ENCODE measurements at regions not wholly inside any gene's neighbourhood (a gene's known extent, or its start where the extent isn't known, plus 50 kb on each side); places are given as distances from the start of the nearest gene placed in this dataset.

DNA sequence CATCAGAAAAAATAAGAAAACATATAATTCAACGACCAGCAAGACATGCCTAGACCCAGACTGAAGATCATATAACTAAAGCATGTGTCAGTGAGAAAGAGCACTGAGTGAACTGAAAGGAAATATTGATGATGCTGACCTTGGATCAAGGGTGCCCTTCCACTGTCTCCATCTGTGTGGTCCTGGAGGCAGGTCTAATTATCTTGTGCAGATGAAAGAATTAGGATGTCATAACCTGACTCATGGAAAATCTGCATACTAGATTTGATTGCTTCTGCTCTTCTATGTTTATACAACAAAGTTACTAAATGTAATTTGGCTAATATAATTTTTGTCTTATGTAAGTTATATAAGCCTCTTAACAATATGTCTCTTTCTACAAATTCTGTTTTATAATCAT lies 264.6 kb upstream of the TGFBR2 start:
- TF ChIP-seq, protein P1, sequence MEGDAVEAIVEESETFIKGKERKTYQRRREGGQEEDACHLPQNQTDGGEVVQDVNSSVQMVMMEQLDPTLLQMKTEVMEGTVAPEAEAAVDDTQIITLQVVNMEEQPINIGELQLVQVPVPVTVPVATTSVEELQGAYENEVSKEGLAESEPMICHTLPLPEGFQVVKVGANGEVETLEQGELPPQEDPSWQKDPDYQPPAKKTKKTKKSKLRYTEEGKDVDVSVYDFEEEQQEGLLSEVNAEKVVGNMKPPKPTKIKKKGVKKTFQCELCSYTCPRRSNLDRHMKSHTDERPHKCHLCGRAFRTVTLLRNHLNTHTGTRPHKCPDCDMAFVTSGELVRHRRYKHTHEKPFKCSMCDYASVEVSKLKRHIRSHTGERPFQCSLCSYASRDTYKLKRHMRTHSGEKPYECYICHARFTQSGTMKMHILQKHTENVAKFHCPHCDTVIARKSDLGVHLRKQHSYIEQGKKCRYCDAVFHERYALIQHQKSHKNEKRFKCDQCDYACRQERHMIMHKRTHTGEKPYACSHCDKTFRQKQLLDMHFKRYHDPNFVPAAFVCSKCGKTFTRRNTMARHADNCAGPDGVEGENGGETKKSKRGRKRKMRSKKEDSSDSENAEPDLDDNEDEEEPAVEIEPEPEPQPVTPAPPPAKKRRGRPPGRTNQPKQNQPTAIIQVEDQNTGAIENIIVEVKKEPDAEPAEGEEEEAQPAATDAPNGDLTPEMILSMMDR (IDR thresholded peaks at IDR 0.05; ENCODE audit: control extremely low read depth, extremely low read depth, low read depth, missing control alignments) = no peak
- ChIA-PET CTCF (no interaction called here), POLR2A (no interaction called here)
- DNase-seq (ENCODE audit: extremely low spot score) = no peak

DNA sequence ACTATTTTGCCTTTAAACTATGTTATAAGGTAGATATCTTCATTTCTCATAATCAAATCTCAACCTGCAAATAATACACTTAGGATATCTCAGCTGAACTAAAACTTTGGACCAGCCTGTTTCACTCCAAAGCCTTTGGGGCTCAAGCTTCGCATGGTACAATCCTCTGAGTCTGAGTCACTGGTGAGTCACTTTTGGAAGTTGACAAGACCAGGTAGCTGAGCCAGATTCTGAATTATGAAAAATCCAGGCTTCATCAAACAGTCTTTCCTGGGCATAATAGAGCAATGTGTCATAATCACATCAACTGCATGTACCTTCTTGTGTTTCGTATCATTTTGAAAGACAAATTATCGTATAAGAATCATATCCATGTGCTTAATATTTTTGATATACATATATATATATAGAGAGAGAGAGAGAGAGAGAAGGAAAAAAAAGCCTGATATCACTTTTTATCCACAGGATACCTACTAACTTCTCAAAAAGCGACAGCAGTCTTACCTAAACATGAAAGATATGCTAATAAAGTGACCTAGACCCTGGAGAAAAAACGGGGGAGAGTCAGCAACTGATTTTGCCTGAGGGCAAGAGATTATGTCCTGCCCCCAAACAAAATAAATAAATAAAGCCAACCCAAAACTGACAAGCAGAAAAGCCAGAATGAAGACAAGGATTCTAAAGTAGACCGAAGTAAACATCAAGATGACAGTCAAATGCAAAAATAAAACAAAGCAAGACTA lies 263.9 kb upstream of the TGFBR2 start:
- CTCF ChIA-PET = no interaction called here
- TF ChIP-seq, protein P1 (IDR thresholded peaks at IDR 0.05; ENCODE audit: control extremely low read depth, extremely low read depth, low read depth, missing control alignments) = no peak
- POLR2A ChIA-PET = no interaction called here
- no peak for DNase-seq (ENCODE audit: extremely low spot score)

DNA sequence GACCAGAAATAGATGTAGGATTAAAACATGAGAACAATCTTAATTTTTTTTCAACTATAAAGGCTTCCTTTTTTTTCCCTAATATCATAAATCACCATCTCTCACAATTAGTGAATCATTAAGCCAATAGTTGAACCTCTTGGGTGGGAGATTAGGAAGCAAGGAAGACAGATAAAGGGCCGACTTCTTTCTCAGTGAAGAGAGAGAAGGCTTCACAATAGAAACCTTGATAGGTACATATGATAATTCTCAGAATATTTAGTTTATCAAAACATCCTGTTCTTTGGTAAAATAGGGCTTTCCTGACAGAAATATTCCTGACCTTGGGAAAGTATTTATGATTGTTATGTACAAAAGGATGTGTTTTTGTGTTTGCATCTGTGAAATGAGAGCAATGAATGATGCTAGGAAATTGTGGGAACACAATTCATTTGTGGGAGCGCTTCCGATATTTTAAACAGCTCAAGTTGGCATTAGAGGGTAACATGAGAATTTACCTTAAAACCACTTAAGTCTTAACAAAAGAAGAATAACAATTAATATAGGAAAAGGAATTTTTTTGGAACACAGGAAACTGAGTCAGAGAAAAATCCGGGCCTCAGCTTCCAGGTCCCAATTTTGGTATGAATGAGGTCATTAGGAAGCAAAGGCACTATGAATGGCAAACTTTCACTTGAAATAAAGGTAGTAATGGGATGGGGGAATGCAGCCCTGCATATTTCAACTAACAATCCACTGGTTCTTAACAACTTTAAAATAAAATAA lies 263.2 kb upstream of the TGFBR2 start:
- TF ChIP-seq, protein P1 (IDR thresholded peaks at IDR 0.05; ENCODE audit: control extremely low read depth, extremely low read depth, low read depth, missing control alignments) = no peak
- POLR2A ChIA-PET = no interaction called here
- no peak for DNase-seq (ENCODE audit: extremely low spot score)

DNA sequence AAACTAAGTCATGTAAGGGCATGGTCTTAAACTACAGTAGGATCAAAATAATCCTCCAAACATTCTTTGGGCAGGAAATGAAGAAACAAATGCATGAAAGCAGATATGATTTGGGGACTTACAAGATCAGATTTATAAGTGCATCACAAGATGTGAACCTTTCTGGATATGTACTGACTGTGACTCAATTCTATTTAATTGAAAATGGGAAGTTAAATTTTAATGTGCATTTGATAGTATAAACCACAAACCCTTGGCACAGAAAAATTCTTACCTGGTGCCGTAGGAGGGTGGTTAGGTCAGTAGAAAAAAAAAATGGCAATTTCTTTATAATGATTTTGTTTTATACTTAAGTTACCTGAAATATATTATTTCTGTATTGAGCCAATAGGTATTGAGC lies 262.5 kb upstream of the TGFBR2 start:
- ChIA-PET CTCF (no interaction called here), POLR2A (no interaction called here)
- TF ChIP-seq, protein P1 (IDR thresholded peaks at IDR 0.05; ENCODE audit: control extremely low read depth, extremely low read depth, low read depth, missing control alignments) = no peak

More for the DNA sequence above, 263.2 kb upstream of the TGFBR2 start:
- CTCF ChIA-PET = no interaction called here

DNA sequence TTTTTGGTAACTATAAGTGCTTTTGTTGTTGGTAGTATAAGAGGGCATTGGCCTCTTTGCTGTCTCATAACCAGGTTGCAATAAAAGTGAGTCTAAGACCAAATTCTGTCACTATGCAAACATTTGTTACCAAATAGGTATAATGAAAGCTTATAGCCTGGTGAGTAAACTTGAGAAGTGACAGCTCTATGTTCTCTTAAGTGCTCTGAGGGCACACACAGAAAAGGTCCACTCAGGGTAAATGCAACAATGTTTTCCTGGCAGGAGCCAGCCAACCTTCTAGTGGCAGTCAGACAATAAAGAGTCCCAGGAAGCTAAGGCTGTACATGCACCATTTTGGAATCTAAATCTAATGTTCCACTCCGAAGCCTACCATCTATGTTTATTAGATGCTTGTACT lies 262.1 kb upstream of the TGFBR2 start:
- DNase-seq (ENCODE audit: extremely low spot score) = no peak
- POLR2A ChIA-PET = no interaction called here
- TF ChIP-seq, protein P1 (IDR thresholded peaks at IDR 0.05; ENCODE audit: control extremely low read depth, extremely low read depth, low read depth, missing control alignments) = no peak
- CTCF ChIA-PET = no interaction called here

More for the DNA sequence above, 262.5 kb upstream of the TGFBR2 start:
- no peak for DNase-seq (ENCODE audit: extremely low spot score)

DNA sequence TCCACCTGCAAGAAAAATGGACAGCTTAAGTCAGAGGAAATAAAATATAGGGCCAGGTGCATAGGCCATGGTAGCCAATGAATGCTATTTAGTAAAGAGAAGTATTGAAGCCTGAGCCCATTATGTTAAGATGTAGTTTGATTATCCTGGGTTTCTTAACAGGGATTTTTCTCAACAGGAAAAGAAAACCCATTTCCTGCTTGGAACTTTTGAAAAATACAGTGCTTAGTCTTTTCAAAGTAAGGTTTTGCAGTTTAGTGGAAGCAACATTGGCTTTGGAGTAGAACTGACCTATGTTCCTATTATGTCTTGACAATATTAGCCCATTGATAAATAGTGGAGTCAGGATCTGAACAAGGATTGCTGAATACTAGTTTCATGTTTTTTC lies 259.5 kb upstream of the TGFBR2 start:
- no peak for DNase-seq (ENCODE audit: extremely low spot score)
- TF ChIP-seq, protein P1 (IDR thresholded peaks at IDR 0.05; ENCODE audit: control extremely low read depth, extremely low read depth, low read depth, missing control alignments) = no peak
- ChIA-PET POLR2A (no interaction called here), CTCF (no interaction called here)

All from GM10248 (cell line).